Keratinocyte (primary cell): ENCODE measurements at regions not wholly inside any gene's neighbourhood (a gene's known extent, or its start where the extent isn't known, plus 50 kb on each side); places are given as distances from the start of the nearest gene placed in this dataset.

Source experiments
- DNase-seq: peaks from one replicate; pipeline ENCODE4 v3.0.0-alpha.2; 2011; ENCODE audit warnings: low read depth, missing footprints, low spot score
- FAIRE-seq: peaks from 2 replicates; lab custom pipeline; 2011; peaks lifted over from hg19 to GRCh38; lab: Jason Lieb, UNC
- H2AFZ ChIP-seq: 2 replicates; pipeline ENCODE4 v1.6.0; 2012; ENCODE audit warnings: low read length, control low read depth, inconsistent platforms; ENCODE audit not compliant: control insufficient read depth
- H3K27ac ChIP-seq: 2 replicates; pipeline ENCODE4 v1.5.1; 2011; ENCODE audit warnings: low read length; ENCODE audit not compliant: control insufficient read depth, insufficient read depth
- H3K27me3 ChIP-seq: 3 replicates; pipeline ENCODE4 v1.6.0; 2011; ENCODE audit warnings: low read length; ENCODE audit not compliant: control insufficient read depth, insufficient read depth; ENCODE audit errors: extremely low read depth
- H3K36me3 ChIP-seq, 2 experiments: 2 replicates in 1 of 2; 3 replicates in 1 of 2; pipeline ENCODE4 v1.5.1; 2011; ENCODE audit warnings: low read length in 2 of 2, mild to moderate bottlenecking in 1 of 2; ENCODE audit not compliant: control insufficient read depth in 2 of 2, insufficient read depth in 2 of 2; ENCODE audit errors: extremely low read depth in 1 of 2
- H3K4me1 ChIP-seq: 3 replicates; pipeline ENCODE4 v1.5.1; 2011; ENCODE audit warnings: low read length; ENCODE audit not compliant: control insufficient read depth, insufficient read depth; ENCODE audit errors: extremely low read depth
- H3K4me2 ChIP-seq: 3 replicates; pipeline ENCODE4 v1.6.0; 2011; ENCODE audit warnings: low read depth, low read length; ENCODE audit not compliant: control insufficient read depth, insufficient read depth; ENCODE audit errors: extremely low read depth
- H3K4me3 ChIP-seq, 3 experiments: fragments of 200-600 bp in 1 of 3; sonication (generic) in 1 of 3; 2 replicates in 2 of 3; 3 replicates in 1 of 3; pipeline ENCODE4 v1.5.1; 2011 to 2016; ENCODE audit warnings: low read length in 3 of 3, mild to moderate bottlenecking in 3 of 3, control low read depth in 2 of 3, inconsistent platforms in 1 of 3, low read depth in 1 of 3, mixed read lengths in 1 of 3, mixed run types in 1 of 3, moderate library complexity in 1 of 3; ENCODE audit not compliant: control insufficient read depth in 2 of 3, insufficient read depth in 2 of 3; ENCODE audit errors: extremely low read depth in 1 of 3
- H3K79me2 ChIP-seq: 2 replicates; pipeline ENCODE4 v1.6.0; 2012; ENCODE audit warnings: low read length; ENCODE audit not compliant: control insufficient read depth, insufficient read depth
- H3K9ac ChIP-seq: 3 replicates; pipeline ENCODE4 v1.6.0; 2011; ENCODE audit warnings: low read length; ENCODE audit not compliant: control insufficient read depth, insufficient read depth; ENCODE audit errors: extremely low read depth
- H3K9me1 ChIP-seq: 3 replicates; pipeline ENCODE4 v1.6.0; 2011; ENCODE audit warnings: low read length; ENCODE audit not compliant: control insufficient read depth, insufficient read depth; ENCODE audit errors: extremely low read depth
- H3K9me3 ChIP-seq: 2 replicates; pipeline ENCODE4 v1.5.1; 2012; ENCODE audit warnings: low read depth, low read length; ENCODE audit not compliant: control insufficient read depth
- H4K20me1 ChIP-seq: 3 replicates; pipeline ENCODE4 v1.6.0; 2011; ENCODE audit warnings: low read length; ENCODE audit not compliant: control insufficient read depth, insufficient read depth; ENCODE audit errors: extremely low read depth
- EZH2 ChIP-seq: IDR thresholded peaks from one replicate; pipeline ENCODE4 v1.6.1; 2012; ENCODE audit warnings: inconsistent platforms, mild to moderate bottlenecking, low read length, moderate library complexity
- dilution Hi-C: fragments of 300-500 bp; cut with MboI; formaldehyde crosslinking; loops from one replicate; pipeline ENCODE4 v1.7.0; 2020; ENCODE audit warnings: low sequenced_read_pairs; ENCODE audit not compliant: extremely low pct_ligation_motif_present
- TF ChIP-seq, protein P1 (sequence below), 3 experiments: IDR thresholded peaks in 1 of 3; conservative IDR thresholded peaks in 1 of 3; optimal IDR thresholded peaks in 1 of 3; 2 replicates in 2 of 3; 3 replicates in 1 of 3; pipeline versions ENCODE3 to v1.5.1; 2011; ENCODE audit warnings: low read length in 3 of 3, mild to moderate bottlenecking in 3 of 3, moderate library complexity in 2 of 3, control low read depth in 1 of 3, inconsistent platforms in 1 of 3; ENCODE audit not compliant: insufficient read depth in 2 of 3; ENCODE audit errors: extremely low read depth in 1 of 3

DNA sequence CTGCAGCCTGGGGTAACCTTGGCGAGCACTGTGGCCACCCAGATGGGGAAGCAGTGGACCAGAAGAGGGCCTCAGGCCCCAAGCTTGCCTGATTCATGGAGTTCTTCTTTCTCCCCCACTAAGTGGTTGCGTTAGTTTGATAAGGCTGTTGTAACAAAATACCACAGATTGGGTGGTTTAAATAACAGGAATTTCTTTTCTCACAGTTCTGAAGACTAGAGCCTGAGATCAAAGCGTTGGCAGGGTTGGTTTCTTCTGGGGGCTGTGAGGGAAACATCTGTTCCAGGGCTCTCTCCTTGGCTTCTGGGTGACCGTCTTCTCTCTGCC is 105.7 kb upstream of the GATB start:
- Histone ChIP-seq H3K4me1 (no peaks in the 10 kb centered on the region), H3K9me3 (no peaks in the 10 kb centered on the region), H3K36me3 (no peaks in the 10 kb centered on the region), H2AFZ (no peak overlapping the region), H3K9me1 (no peaks in the 10 kb centered on the region), H3K4me2 (no peak overlapping the region), H3K27me3 (peaks cover 5% of the 10 kb centered on the region), H3K9ac (no peak overlapping the region), H4K20me1 (no peaks in the 10 kb centered on the region), H3K27ac (no peak overlapping the region), H3K79me2 (no peaks in the 10 kb centered on the region), H3K4me3 (no peak overlapping the region)
- no peak for TF ChIP-seq EZH2
- TF ChIP-seq, protein P1, sequence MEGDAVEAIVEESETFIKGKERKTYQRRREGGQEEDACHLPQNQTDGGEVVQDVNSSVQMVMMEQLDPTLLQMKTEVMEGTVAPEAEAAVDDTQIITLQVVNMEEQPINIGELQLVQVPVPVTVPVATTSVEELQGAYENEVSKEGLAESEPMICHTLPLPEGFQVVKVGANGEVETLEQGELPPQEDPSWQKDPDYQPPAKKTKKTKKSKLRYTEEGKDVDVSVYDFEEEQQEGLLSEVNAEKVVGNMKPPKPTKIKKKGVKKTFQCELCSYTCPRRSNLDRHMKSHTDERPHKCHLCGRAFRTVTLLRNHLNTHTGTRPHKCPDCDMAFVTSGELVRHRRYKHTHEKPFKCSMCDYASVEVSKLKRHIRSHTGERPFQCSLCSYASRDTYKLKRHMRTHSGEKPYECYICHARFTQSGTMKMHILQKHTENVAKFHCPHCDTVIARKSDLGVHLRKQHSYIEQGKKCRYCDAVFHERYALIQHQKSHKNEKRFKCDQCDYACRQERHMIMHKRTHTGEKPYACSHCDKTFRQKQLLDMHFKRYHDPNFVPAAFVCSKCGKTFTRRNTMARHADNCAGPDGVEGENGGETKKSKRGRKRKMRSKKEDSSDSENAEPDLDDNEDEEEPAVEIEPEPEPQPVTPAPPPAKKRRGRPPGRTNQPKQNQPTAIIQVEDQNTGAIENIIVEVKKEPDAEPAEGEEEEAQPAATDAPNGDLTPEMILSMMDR (optimal IDR thresholded peaks at IDR 0.05 in 1 of 3, IDR thresholded peaks at IDR 0.05 in 1 of 3, conservative IDR thresholded peaks at IDR 0.05 in 1 of 3; ENCODE audit: extremely low read depth in 1 of 3, insufficient read depth in 2 of 3, low read length in 3 of 3): no peak
- no peak for FAIRE-seq
- dilution Hi-C loops: no loop called here
- DNase-seq: no peak

DNA sequence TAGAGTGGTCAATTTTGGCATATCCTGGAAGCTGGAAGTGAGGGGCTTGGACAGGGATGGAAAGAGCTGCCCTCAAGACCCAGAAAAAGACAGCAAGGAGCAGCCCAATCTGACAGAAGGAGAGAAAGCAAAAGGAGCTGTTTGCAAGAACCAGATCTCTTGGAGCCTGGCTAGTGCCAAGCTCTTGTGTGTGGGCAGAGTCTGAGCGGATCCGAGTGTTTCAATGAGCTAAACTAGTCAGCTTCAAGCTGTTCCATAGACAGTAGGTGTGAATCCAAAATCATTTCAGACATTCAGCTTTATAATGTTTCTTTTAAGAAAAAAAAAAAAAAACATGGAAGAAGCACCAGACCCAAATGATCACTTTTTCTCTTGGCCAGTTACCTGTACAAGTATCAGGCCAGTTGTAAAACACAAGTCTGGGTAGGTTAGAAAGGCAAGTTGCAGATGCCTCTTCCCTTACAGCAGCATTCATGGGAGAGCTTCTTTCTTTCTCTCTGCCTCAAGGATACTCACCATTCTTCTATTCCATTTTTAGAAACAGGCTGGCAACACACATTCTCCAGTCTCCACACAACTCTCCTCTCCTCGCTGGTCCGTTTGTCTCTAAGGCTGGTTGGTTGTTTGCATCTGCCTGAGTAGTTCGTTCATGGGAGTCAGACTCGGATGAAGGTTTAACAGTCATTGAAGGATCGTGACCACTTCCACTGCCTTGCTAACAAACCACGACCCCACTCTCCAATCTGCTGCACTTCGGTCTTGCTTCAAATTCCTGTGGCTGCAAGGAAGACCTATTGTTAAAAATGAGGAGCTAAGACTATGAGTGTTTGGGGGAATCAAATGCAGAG is 105.2 kb upstream of the GATB start:
- H3K27ac ChIP-seq: no peak overlapping the region
- H3K4me3 ChIP-seq: no peak overlapping the region
- H3K79me2 ChIP-seq: no peaks in the 10 kb centered on the region
- dilution Hi-C loops: no loop called here
- H3K9ac ChIP-seq: no peak overlapping the region
- TF ChIP-seq, protein P1 (optimal IDR thresholded peaks at IDR 0.05 in 1 of 3, IDR thresholded peaks at IDR 0.05 in 1 of 3, conservative IDR thresholded peaks at IDR 0.05 in 1 of 3; ENCODE audit: extremely low read depth in 1 of 3, insufficient read depth in 2 of 3, low read length in 3 of 3): no peak
- no peak for TF ChIP-seq EZH2
- no peaks in the 10 kb centered on the region for H3K4me1 ChIP-seq
- H3K9me3 ChIP-seq: no peaks in the 10 kb centered on the region
- H3K4me2 ChIP-seq: no peak overlapping the region
- H3K27me3 ChIP-seq: peaks cover 1% of the 10 kb centered on the region
- H2AFZ ChIP-seq: no peak overlapping the region
- no peak for FAIRE-seq
- DNase-seq: no peak
- H3K9me1 ChIP-seq: no peaks in the 10 kb centered on the region
- no peaks in the 10 kb centered on the region for H4K20me1 ChIP-seq
- H3K36me3 ChIP-seq: no peaks in the 10 kb centered on the region
